ENCODE measurements at regions not wholly inside any gene's neighbourhood (a gene's known extent, or its start where the extent isn't known, plus 50 kb on each side); places are given as distances from the start of the nearest gene placed in this dataset.

DNA sequence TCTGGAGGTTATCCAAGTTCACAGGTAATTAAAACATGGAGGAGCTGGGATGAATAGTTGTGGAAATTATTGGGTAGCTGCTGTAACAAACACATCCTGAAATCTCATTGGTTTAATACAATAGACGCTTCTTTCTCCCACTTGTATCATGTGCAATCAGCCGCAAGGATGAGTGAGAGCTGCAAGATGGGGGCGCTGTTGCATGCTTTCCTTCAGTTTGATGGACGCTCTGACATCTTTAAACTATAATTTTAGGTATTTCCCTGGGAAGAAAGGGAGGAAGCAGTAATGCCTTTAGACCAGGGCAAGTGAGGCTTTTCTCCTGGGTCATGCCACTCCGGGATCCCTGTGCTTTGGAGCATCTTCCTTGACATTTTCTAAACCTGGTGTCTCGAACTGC, 178.7 kb downstream of the PAWR start:
- H3K36me3 ChIP-seq (replicated peaks in 1 of 2; ENCODE audit: control insufficient read depth in 2 of 2, insufficient read depth in 2 of 2, low read length in 2 of 2): no peaks in the 10 kb centered on the region
- DNase-seq (ENCODE audit: low spot score): no peak

DNA sequence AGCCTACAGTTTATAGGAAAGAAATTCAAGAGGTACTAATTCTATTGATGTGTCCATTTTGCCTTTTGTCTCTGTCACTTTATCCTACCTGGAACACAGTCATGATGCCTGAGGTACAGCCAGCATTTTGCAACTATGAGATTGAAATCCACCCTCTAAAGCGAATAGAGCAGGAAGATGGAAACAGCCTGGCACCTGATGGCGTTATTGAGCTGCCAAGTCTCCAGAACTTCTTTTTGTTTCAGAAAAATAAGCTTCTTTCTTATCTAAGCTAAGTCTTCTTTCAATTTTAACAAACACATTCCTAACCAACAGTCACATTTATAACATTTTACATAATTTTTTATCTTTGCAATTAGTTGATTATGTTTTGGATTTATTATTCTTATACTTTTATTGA, 182.1 kb downstream of the PAWR start:
- Histone ChIP-seq H3K14ac (ENCODE audit: low read length) (no peak overlapping the region), H3K9me3 (replicated peaks in 1 of 2; ENCODE audit: control insufficient read depth in 2 of 2, insufficient read depth in 1 of 2, low read depth in 1 of 2, low read length in 2 of 2) (no peaks in the 10 kb centered on the region), H4K8ac (ENCODE audit: low read depth, low read length) (no peak overlapping the region), H2BK15ac (ENCODE audit: low read length) (no peak overlapping the region), H3K27ac (replicated peaks; ENCODE audit: low read length) (no peak overlapping the region), H2AK5ac (ENCODE audit: low read depth, low read length) (no peak overlapping the region), H3K27me3 (ENCODE audit: control insufficient read depth in 3 of 3, insufficient read depth in 3 of 3, low read depth in 1 of 3, low read length in 3 of 3) (no peaks in the 10 kb centered on the region), H2BK12ac (ENCODE audit: low read length) (no peak overlapping the region), H3K4me1 (ENCODE audit: control insufficient read depth in 2 of 2, insufficient read depth in 1 of 2, low read depth in 1 of 2, low read length in 2 of 2) (peaks cover 0 to 1% of the 10 kb centered on the region in 2 donors), H3K79me1 (ENCODE audit: low read depth, low read length) (no peaks in the 10 kb centered on the region), H2BK5ac (ENCODE audit: low read length) (no peak overlapping the region), H3K4me3 (ENCODE audit: low read length in 2 of 2) (no peak overlapping the region), H3K4me2 (ENCODE audit: insufficient read depth, low read length, poor library complexity, severe bottlenecking) (no peak overlapping the region), H3K18ac (ENCODE audit: low read length) (no peak overlapping the region), H3K23ac (ENCODE audit: low read depth, low read length, poor library complexity) (no peak overlapping the region), H3K36me3 (replicated peaks in 1 of 2; ENCODE audit: control insufficient read depth in 2 of 2, insufficient read depth in 2 of 2, low read length in 2 of 2) (no peaks in the 10 kb centered on the region), H3K4ac (ENCODE audit: low read length) (no peak overlapping the region), H2BK120ac (ENCODE audit: low read depth, low read length) (no peak overlapping the region), H2AFZ (ENCODE audit: low read length) (no peak overlapping the region), H3K9ac (ENCODE audit: low read depth, low read length, poor library complexity) (no peak overlapping the region), H4K91ac (ENCODE audit: low read depth, low read length, poor library complexity) (no peak overlapping the region)
- DNase-seq (ENCODE audit: low spot score): no peak
- WGBS, 2 donors (ENCODE audit: extremely low coverage in 2 of 2, insufficient read length in 2 of 2, insufficient replicate concordance in 1 of 2): no CpG with 5 or more reads among the region's 2 CpGs

More for the DNA sequence above, 178.7 kb downstream of the PAWR start:
- Histone ChIP-seq H4K8ac (ENCODE audit: low read depth, low read length) (no peak overlapping the region), H3K79me1 (ENCODE audit: low read depth, low read length) (no peaks in the 10 kb centered on the region), H3K27me3 (ENCODE audit: control insufficient read depth in 3 of 3, insufficient read depth in 3 of 3, low read depth in 1 of 3, low read length in 3 of 3) (no peaks in the 10 kb centered on the region), H4K91ac (ENCODE audit: low read depth, low read length, poor library complexity) (no peak overlapping the region), H2BK15ac (ENCODE audit: low read length) (no peak overlapping the region), H3K23ac (ENCODE audit: low read depth, low read length, poor library complexity) (no peak overlapping the region), H3K9ac (ENCODE audit: low read depth, low read length, poor library complexity) (no peak overlapping the region), H2BK120ac (ENCODE audit: low read depth, low read length) (no peak overlapping the region), H3K14ac (ENCODE audit: low read length) (no peak overlapping the region), H2AFZ (ENCODE audit: low read length) (no peak overlapping the region), H3K4me2 (ENCODE audit: insufficient read depth, low read length, poor library complexity, severe bottlenecking) (no peak overlapping the region), H2BK5ac (ENCODE audit: low read length) (no peak overlapping the region), H3K18ac (ENCODE audit: low read length) (no peak overlapping the region), H3K4me1 (ENCODE audit: control insufficient read depth in 2 of 2, insufficient read depth in 1 of 2, low read depth in 1 of 2, low read length in 2 of 2) (peaks cover 0 to 1% of the 10 kb centered on the region in 2 donors), H2AK5ac (ENCODE audit: low read depth, low read length) (no peak overlapping the region), H3K27ac (replicated peaks; ENCODE audit: low read length) (no peak overlapping the region), H2BK12ac (ENCODE audit: low read length) (no peak overlapping the region), H3K4ac (ENCODE audit: low read length) (no peak overlapping the region), H3K4me3 (ENCODE audit: low read length in 2 of 2) (no peak overlapping the region), H3K9me3 (replicated peaks in 1 of 2; ENCODE audit: control insufficient read depth in 2 of 2, insufficient read depth in 1 of 2, low read depth in 1 of 2, low read length in 2 of 2) (peaks cover 0 to 5% of the 10 kb centered on the region in 2 donors)
- WGBS, 2 donors (ENCODE audit: extremely low coverage in 2 of 2, insufficient read length in 2 of 2, insufficient replicate concordance in 1 of 2): no CpG with 5 or more reads among the region's 6 CpGs
